ENCODE measurements at regions not wholly inside any gene's neighbourhood (a gene's known extent, or its start where the extent isn't known, plus 50 kb on each side); places are given as distances from the start of the nearest gene placed in this dataset.

GRCh38 chr1:2861143-2861987, 59.9 kb upstream of the TTC34 start:
- no peak for TF ChIP-seq CTCF (IDR thresholded peaks at IDR 0.05; ENCODE audit: unreplicated experiment)
- ChIA-PET POLR2A (no interaction called here), CTCF (interaction anchor here (0.6 kb wide), 2 partner anchors 479 to 863 kb away, joined by 3 read pairs; no protein-coding TSS in a partner anchor)
- no peaks in the 10 kb centered on the region for H3K4me1 Mint-ChIP-seq (ENCODE audit: insufficient read depth, unreplicated experiment)
- no peak for DNase-seq (ENCODE audit: unreplicated experiment)
- H3K27ac Mint-ChIP-seq (ENCODE audit: low read depth, unreplicated experiment): no peak overlapping the region
- H3K36me3 Mint-ChIP-seq (ENCODE audit: insufficient read depth, unreplicated experiment): no peaks in the 10 kb centered on the region
- peaks cover 12% of the 10 kb centered on the region for H3K9me3 Mint-ChIP-seq (ENCODE audit: unreplicated experiment)
- BruUV-seq (replicated peaks): no TSS peak
- H3K27me3 Mint-ChIP-seq (ENCODE audit: insufficient read depth, unreplicated experiment): no peaks in the 10 kb centered on the region
- H3K4me3 Mint-ChIP-seq (ENCODE audit: unreplicated experiment): no peak overlapping the region
- intact Hi-C loops (cut with micrococcal nuclease): no loop called here

- Mint-ChIP-seq H3K4me1 (ENCODE audit: insufficient read depth, unreplicated experiment) (no peaks in the 10 kb centered on the region), H3K27me3 (ENCODE audit: insufficient read depth, unreplicated experiment) (no peaks in the 10 kb centered on the region), H3K27ac (ENCODE audit: low read depth, unreplicated experiment) (no peak overlapping the region), H3K4me3 (ENCODE audit: unreplicated experiment) (no peak overlapping the region), H3K36me3 (ENCODE audit: insufficient read depth, unreplicated experiment) (no peaks in the 10 kb centered on the region), H3K9me3 (ENCODE audit: unreplicated experiment) (peaks cover 12% of the 10 kb centered on the region)
- no peak for TF ChIP-seq CTCF (IDR thresholded peaks at IDR 0.05; ENCODE audit: unreplicated experiment)
- no TSS peak for BruUV-seq (replicated peaks)
- intact Hi-C loops (cut with micrococcal nuclease): no loop called here
- DNase-seq (ENCODE audit: unreplicated experiment): no peak
- CTCF ChIA-PET: interaction anchor here (0.5 to 0.6 kb wide), 2 partner anchors 10 to 478 kb away, joined by 3 read pairs; no protein-coding TSS in a partner anchor
- POLR2A ChIA-PET: no interaction called here
These were observed 60.7 kb upstream of the TTC34 start for GRCh38 chr1:2861988-2862813.

- no peaks in the 10 kb centered on the region for H3K27me3 Mint-ChIP-seq (ENCODE audit: insufficient read depth, unreplicated experiment)
- no peak overlapping the region for H3K27ac Mint-ChIP-seq (ENCODE audit: low read depth, unreplicated experiment)
- CTCF ChIA-PET: interaction anchor here (0.5 kb wide), 1 partner anchor 9 kb away, joined by 3 read pairs; no protein-coding TSS in a partner anchor
- intact Hi-C loops (cut with micrococcal nuclease): no loop called here
- H3K4me1 Mint-ChIP-seq (ENCODE audit: insufficient read depth, unreplicated experiment): no peaks in the 10 kb centered on the region
- POLR2A ChIA-PET: no interaction called here
- H3K36me3 Mint-ChIP-seq (ENCODE audit: insufficient read depth, unreplicated experiment): no peaks in the 10 kb centered on the region
- no peak for TF ChIP-seq CTCF (IDR thresholded peaks at IDR 0.05; ENCODE audit: unreplicated experiment)
- no peak overlapping the region for H3K4me3 Mint-ChIP-seq (ENCODE audit: unreplicated experiment)
- DNase-seq (ENCODE audit: unreplicated experiment): no peak
- peaks cover 12% of the 10 kb centered on the region for H3K9me3 Mint-ChIP-seq (ENCODE audit: unreplicated experiment)
- BruUV-seq (replicated peaks): no TSS peak
These were observed 61.5 kb upstream of the TTC34 start for GRCh38 chr1:2862814-2863647.

GRCh38 chr1:2863648-2863963, 62.1 kb upstream of the TTC34 start:
- no TSS peak for BruUV-seq (replicated peaks)
- H3K4me1 Mint-ChIP-seq (ENCODE audit: insufficient read depth, unreplicated experiment): no peaks in the 10 kb centered on the region
- H3K27ac Mint-ChIP-seq (ENCODE audit: low read depth, unreplicated experiment): no peak overlapping the region
- no peaks in the 10 kb centered on the region for H3K27me3 Mint-ChIP-seq (ENCODE audit: insufficient read depth, unreplicated experiment)
- H3K9me3 Mint-ChIP-seq (ENCODE audit: unreplicated experiment): peaks cover 9% of the 10 kb centered on the region
- no peak for TF ChIP-seq CTCF (IDR thresholded peaks at IDR 0.05; ENCODE audit: unreplicated experiment)
- CTCF ChIA-PET: no interaction called here
- no peak overlapping the region for H3K4me3 Mint-ChIP-seq (ENCODE audit: unreplicated experiment)
- H3K36me3 Mint-ChIP-seq (ENCODE audit: insufficient read depth, unreplicated experiment): no peaks in the 10 kb centered on the region
- intact Hi-C loops (cut with micrococcal nuclease): no loop called here
- POLR2A ChIA-PET: no interaction called here
- no peak for DNase-seq (ENCODE audit: unreplicated experiment)

Measured in MCF 10A (cell line).